HuH-7 (cell line): ENCODE measurements at regions not wholly inside any gene's neighbourhood (a gene's known extent, or its start where the extent isn't known, plus 50 kb on each side); places are given as distances from the start of the nearest gene placed in this dataset.
"Not testable (repeated sequence)": the region's sequence is repeated elsewhere in the genome, so short reads cannot be mapped to it uniquely, and the experiment has no call there.

Experiments used
- DNase-seq: peaks from one replicate; pipeline ENCODE4 v3.0.0; 2011; ENCODE audit warnings: low spot score

- DNase-seq = no peak
Observed at GRCh38 chr3:151675858-151676615, 57.7 kb upstream of the AADACL2 start.

DNA sequence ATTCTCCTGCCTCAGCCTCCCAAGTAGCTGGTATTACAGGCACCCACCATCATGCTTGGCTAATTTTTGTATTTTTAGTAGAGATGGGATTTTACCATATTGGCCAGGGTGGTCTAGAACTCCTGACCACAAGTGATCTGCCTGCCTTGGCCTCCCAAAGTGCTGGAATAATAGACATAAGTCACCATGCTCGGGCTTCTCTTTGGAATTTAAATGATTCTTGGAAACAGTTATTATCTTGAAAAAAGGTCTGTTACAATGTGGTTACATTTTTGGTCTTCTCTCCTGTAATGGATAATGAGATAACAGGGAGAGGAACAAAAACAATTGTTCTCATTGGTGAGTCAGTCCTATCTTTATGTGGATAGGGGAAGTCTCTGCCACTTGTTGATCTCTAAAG is 59.8 kb upstream of the AADACL2 start:
- no peak for DNase-seq

DNA sequence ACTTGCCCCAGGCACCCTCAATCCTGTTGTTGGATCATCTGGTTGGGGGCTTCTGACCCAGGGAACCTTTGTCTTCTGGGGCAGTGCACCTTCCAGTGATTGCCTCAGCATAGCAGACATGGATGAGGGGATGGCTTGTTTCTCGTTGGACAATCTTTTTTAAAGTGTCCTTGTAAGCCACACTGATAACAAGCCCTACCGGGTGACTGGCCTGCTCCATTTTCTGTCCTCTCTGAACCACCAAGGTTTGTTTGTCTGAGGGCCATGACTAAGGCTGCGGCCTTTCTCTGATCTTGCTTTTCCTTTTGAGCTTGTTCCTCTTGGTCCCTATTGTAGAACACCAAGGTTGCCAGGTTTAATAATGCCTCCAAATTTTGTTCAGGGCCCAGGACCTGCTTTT is 66.0 kb upstream of the AADACL2 start:
- not testable (repeated sequence) for DNase-seq

- no peak for DNase-seq
Observed at GRCh38 chr3:151660885-151661284, 72.8 kb upstream of the AADACL2 start.

- DNase-seq = no peak
Observed at GRCh38 chr3:151644986-151645385, 88.7 kb upstream of the AADACL2 start.

DNA sequence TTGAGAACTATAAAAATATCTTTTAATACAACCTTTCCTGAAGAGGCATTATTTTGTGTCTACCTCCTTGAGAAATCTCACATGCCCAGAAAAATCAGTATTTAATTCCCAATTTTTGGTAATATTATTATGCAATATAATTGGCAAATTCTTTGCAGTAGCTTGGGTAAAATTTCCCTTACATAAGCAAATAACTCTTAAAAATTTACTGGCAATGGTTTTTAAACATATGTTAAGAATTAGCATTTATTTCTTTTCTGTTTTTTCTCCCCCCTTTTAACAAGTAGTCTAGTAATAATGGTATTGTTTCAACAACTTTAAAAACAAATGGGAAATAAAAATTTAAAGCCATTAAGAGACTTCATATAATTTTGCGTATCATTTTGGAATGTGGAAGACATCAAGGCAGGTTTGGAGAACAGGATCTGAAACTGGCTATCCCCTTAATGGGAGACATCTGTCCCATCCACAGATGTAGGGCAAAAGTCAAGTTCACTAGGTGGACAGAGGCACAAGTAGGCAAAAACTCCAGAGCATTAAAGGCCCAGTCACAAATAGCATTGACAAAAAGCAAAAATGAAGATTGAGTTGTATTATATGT is 89.6 kb upstream of the AADACL2 start:
- DNase-seq = no peak

GRCh38 chr3:151639418-151639740 is 94.3 kb upstream of the AADACL2 start:
- no peak for DNase-seq

DNA sequence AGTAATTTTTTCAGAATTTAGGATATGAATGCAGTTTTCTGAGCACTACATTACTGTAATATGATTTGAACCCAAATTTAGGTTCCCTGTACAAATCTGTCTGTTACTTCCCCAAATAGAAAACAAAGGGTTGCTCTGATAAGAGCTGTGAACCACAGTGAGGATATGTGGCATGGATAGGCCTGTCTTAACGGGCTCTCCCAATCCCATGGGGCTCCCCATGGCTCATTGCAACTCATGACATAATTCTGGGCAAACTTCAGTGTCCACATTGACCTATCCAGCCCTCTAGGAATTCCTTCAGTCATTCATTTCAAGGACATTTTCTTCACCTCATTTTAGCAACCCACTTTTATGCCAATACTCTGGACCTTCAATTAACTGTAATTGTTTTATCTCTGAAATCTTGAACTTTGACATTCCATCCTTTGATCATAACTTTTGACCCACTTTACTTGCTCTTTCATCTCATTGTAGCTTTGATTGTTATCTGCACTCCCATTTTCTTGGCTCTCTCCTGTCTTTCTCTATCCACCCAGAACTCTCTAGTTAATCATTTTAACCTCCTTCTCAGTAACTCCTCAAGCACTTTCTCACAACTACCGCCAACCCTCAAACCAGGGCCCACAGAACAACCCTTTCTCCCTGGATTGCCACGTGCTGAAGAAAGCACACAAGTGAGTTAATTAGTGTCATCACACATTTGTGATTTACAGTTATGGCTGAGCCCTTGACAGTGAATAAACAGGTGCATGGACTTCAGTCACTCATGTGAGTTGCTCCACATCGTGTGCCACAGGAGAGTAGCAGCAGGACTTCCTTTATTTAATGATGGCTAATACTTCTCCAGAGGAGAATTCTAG is 94.9 kb upstream of the AADACL2 start:
- no peak for DNase-seq

GRCh38 chr3:151635905-151636304 is 97.8 kb upstream of the AADACL2 start:
- no peak for DNase-seq

- no peak for DNase-seq
Observed at GRCh38 chr3:151631946-151632345, 101.8 kb upstream of the AADACL2 start.

- peak; percentile 6 for DNase-seq
Observed at GRCh38 chr3:151630938-151631441, 102.7 kb upstream of the AADACL2 start.

- no peak for DNase-seq
Observed at GRCh38 chr3:151630035-151630434, 103.7 kb upstream of the AADACL2 start.

DNA sequence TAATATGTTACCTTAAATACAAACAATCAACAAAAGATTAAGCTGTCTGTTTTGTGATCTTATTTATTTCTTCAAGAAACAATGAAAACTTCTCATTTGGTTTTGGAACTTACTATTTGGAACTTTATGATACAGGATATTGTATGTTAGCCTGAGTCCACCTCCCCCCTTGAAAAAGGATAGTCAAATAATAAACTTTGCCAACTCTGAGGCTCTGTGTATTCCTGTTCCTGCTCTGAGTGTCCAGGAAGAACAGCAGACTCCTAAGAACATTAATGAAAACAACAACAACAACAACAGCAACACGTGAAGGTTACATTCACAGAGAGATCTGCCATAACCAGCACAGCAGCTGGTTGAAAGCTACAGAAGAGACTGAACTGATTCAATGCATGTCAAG is 108.1 kb upstream of the AADACL2 start:
- DNase-seq = no peak

- no peak for DNase-seq
Observed at GRCh38 chr3:151625086-151625485, 108.6 kb upstream of the AADACL2 start.

GRCh38 chr3:151620071-151620470 is 113.7 kb upstream of the AADACL2 start:
- no peak for DNase-seq

GRCh38 chr3:151615464-151615863 is 118.3 kb upstream of the AADACL2 start:
- DNase-seq = no peak

GRCh38 chr3:151612115-151612514 is 121.6 kb upstream of the AADACL2 start:
- no peak for DNase-seq

GRCh38 chr3:151611419-151611818 is 122.3 kb upstream of the AADACL2 start:
- DNase-seq = no peak

- DNase-seq = no peak
Observed at GRCh38 chr3:151609491-151609890, 124.2 kb upstream of the AADACL2 start.

DNA sequence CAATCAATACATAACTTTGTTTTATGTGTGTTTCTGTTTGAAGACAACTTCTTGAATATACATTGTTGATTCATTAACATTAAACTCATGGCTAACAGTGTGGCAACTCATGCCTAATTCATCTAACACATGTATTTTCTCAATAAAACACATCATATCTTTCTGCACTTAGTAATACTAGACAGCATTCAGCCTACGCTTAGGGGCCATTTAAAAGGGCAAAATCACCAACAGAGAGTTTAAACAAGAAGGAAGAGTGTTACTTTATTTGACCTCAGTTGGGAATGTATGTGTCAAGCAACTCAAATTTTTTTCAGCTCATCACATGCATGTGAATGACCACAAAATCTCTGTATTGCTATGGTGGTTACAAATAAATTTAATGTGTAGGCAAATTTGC is 128.8 kb upstream of the AADACL2 start:
- no peak for DNase-seq

- DNase-seq = no peak
Observed at GRCh38 chr3:151600783-151601182, 132.9 kb upstream of the AADACL2 start.

GRCh38 chr3:151599103-151599672 is 134.5 kb upstream of the AADACL2 start:
- no peak for DNase-seq

DNA sequence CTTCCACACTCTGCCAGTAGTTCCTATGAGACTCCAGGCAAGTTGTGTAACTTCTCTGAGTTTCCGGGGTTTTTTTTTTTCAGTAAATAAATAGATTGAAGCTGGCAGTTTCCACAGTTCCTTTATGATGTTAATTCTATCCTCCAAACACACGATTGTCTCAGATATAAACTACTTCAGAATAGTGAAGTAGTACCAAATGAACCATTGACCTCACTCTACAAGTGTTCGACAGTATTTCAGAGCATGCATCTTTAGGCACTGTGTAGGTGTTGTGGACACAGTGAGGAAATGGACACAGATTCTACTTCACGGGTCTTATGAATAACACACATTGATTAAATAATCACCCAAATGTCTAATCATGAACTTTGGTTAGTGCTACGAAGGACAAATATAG is 136.1 kb upstream of the IGSF10 start:
- DNase-seq = no peak
